Fibroblast of skin of right quadriceps (primary cell): ENCODE measurements at regions not wholly inside any gene's neighbourhood (a gene's known extent, or its start where the extent isn't known, plus 50 kb on each side); places are given as distances from the start of the nearest gene placed in this dataset.
"Not testable (repeated sequence)": the region's sequence is repeated elsewhere in the genome, so short reads cannot be mapped to it uniquely, and the experiment has no call there.

ENCODE experiments used
- DNase-seq: peaks from one replicate; pipeline ENCODE4 v3.0.0-alpha.2; 2013

DNA sequence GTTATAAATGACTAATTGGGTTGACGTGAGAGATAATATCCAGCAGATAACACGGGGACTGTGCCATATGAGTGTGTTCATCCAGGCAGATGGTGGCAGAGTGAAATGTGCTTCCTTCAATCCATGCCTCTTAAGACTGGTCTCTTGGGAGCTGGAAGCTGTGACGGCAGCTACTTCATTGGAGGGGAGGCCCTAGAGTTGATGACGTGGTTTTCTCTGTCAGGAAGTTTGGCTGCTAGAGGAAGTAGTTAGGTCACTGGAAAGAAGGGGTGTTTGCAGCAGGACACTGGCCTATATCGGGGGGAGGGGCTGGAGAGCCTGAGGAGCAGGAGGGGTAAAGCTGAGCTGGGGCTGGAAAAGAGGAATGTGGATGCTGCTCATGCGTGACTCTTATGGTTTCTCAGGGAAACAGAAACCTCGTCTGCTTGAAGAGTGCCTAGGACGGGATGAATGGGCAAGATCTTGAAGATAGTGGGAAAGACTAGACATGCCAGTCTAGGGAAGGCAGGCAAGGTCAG, 3051.6 kb downstream of the RPIA start:
- DNase-seq = not testable (repeated sequence)

DNA sequence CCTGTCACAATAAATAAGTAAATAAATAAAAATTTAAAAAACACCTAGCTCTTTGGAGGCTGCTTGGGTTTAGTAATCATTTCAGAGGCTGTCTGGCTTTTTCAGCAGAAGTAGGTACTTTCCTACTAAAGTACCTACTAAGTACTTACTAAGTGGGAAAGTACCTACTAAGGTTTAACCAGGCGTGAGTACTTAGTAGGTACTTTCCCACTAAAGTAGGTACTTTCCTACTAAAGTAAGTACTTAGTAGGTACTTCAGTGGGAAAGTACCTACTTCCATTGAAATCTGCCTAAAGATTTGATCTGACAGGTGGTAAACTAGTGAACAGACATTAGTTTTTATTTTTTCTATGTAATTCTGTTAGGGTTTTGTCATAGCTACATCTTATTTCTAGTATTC, 3052.4 kb downstream of the RPIA start:
- DNase-seq = not testable (repeated sequence)

DNA sequence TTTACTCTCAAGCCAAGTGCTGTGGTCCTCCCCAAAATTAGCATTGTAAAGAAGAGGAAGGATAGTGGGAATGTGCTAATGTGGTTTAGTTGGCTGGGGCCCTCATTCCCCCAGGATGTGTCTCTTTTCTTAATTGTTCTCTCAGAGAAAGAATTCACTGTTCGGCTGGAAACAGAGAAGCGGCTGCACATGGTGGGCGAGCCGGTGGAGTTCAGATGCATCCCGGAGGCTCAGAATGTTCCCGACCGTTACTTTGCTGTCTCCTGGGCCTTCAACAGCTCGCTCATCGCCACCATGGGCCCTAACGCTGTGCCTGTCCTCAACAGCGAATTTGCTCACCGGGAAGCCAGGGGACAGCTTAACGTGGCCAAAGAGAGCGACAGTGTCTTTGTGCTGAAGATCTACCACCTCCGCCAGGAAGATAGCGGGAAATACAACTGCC, 3053.2 kb downstream of the RPIA start:
- DNase-seq = not testable (repeated sequence)

DNA sequence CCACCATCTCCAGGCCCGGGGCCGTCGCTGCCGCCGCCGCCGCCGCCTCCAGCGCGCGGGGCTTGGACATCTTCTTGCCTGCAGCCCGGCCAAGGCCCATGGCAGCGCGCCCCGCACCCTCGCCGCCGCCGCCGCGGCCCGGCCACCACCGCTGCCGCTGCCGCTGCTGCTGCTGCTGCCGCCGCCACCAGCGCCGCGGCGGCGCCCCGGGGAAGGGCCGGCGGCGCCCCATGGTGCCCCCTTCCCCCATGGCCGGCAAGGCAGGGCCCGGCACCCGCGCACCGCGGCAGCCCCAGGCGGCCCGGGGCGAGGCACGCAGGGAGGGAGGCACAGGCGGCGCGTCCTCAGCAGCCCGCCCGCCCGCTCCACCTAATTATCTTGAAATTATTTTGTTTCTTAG, 3057.4 kb downstream of the RPIA start:
- DNase-seq = no peak

DNA sequence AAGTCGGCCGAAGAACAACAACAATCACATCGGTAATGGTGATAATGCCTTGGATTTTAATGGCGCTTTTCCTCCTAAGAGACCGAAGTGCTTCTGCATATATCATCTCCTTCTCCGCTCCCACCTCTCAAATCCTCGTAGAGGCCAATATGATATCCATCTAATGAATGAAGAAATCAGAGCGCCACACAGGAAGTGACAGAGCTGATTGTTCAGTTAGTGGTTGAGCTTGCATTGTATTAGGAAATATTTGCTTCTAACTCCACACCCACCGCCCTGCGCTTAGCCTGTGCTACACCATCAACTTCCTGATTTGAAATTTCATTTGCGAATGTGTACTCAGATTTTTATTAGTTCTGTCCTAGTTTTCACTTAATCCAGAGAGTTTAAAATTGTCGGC, 3058.2 kb downstream of the RPIA start:
- not testable (repeated sequence) for DNase-seq

DNA sequence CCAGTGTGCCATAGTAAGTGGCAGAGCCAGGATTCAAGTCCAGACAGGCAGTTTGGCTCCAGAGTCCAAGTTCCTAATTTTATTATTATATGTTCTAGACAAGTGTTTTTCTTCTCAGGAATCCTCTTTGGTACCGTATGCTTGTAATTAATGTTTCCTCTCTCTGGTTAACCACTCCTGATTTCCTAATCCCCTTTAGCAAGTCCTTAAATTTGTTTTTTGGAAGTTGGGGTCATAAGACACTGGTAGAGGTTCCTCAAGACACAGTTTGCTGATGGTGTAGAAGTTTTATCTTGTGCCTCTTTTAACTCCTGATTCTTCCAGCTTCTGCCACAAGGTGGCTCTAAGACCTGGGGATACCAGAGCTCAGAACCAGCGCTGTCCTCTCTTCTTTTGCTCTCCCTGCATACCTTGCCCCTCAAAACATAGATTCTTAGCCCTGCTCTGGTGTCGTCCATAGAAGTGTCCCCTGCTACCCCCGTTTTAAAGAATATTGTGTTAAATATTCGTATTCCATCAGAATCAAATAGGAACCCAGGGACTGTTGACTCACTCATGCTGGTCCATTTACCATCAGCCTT, 3068.0 kb downstream of the RPIA start:
- DNase-seq = not testable (repeated sequence)

DNA sequence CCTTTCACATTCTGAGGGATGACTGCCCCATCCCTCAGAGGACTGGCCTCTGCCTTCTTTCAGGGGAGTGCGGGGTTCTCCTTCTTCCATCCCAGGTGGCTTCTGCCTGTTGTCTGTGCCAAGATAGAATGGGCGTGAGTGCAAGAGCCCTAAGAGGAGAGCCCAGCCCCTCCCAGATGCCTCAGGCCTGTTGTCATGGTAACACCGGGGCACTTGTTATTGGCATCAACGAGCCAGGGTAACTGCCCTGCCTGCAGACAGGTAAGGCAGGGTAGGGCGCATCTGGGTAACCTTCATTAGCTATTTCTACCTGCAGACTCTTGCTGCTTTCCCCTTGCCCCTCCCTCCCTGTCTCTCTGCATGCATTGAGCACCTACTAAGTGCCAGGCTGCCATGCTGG, 3069.2 kb downstream of the RPIA start:
- DNase-seq = not testable (repeated sequence)

DNA sequence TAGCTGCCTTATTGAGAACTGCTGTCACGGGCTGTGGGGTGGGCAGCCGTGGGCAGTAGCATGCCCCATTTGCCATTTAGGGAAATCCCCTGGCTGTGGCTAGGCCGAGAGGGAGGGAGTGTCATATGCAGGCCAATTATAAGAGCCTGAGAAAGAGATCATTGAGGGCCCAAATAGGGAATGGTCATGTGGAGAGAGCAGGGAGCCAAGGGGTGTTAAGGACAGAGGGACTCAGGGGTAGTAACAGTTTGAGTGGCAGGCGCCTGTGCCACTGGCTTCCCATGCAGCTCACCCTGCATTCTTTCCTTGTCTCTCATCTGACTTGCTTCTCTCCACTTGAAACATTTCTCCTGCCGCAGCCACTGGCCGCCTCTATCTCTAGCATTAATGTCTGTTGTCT, 3070.8 kb downstream of the RPIA start:
- not testable (repeated sequence) for DNase-seq

DNA sequence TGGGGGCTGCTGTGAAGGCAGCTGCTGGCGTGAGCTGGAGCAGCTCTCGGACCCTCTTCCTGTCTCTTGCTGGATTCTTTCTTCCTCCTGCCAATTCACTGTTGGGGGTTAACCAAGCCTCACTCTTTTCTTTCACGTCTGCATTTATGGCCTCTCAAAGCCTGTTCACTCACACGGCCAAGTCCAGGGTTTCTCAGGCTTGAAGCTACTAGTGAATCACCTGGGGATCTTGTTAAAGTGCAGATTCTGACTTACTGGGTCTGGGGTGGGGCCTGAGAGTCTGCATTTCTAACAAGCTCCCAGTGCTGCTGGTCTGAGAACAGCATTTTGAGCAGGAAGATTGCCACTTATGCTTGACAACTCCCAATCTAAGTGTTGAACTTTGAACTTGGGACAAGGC, 3072.2 kb downstream of the RPIA start:
- DNase-seq = not testable (repeated sequence)

DNA sequence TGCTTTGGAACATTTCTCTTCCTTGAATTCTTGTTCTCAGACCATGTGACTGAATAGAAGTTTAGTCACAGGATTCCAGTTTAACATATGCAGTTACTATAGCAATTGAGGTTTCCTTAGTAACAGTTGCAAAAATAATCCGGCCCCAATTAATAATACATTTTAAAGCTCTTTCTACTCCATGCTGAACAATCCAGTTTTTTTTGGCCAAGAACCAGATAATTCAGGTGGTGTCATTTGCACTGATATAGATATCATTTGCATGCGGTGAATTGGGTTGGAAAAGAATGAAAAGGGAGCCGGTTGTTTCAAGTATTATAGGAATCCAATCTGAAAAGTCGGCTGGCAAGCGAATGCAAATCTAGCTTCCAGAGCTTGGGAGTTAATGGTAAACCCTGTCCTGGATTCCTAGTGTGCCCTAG, 3073.1 kb downstream of the RPIA start:
- peak; percentile 37 for DNase-seq

DNA sequence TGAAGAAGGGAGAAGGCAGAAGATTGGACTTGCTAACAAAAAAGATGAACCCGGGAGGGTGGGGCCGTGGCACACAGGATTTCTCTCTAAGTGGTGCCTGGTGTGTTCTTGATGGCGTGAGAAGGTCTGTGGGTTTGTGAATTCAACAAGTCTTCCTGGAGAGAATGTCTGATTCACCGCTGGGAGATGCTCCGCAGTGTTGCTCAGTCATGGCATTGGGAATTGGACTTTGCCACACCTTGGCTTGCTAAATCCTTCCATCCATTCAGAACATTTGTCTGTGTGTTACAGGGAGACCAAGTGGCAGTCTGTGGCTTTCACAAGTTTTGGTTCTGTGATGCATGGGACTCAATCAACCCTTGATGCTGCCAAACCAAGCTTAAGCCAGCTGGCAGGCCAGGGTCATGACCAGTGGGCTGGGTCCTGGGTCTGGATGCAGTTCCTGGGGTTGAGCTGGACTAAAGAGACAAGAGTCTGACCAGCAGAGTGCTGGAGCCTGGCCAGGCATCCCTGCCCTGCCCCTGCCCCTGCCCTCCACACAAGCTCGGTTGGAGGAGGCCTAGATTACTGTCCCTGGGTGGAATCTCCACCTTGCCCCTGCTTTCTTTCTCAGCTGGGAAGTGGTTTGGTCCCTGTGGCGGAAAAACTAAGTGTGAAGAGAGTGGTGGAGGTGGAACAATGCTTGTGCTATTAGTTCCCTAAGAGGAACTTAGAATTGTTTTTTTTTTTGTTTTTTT, 3073.7 kb downstream of the RPIA start:
- DNase-seq = not testable (repeated sequence)

DNA sequence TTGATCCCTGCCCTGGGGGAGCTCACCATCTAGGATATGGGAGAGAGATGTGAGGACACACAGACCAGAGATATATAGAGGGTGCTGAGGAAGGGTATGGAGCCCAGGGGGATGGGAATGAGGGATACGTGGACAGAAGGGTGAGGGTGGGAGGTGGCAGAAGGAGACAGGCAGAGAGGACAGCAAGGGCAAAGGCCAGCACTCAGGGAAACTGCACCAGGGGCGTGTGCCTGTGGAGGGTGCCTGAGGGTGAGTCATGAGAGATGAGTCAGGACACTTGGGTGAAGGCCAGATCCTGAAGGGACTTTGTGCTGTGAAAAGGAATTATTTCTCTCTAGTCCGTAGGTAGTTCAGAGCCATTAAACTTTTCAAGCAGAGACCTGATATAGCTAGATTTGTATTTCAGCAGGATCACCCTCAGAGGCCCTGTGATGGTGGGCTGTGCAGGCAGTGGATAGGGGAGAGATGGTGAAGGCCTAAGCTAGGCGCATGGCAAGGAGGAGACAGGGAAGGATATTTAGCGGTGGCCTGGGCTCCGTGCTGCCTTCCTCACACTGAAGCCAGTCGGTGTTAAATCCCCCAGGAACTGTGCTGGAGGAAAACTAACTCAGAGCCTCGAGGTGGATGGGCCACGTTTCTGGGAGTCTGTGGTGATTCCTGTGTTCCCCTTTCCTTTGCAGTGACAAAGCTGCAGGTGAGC, 3075.0 kb downstream of the RPIA start:
- DNase-seq = peak; percentile 75

DNA sequence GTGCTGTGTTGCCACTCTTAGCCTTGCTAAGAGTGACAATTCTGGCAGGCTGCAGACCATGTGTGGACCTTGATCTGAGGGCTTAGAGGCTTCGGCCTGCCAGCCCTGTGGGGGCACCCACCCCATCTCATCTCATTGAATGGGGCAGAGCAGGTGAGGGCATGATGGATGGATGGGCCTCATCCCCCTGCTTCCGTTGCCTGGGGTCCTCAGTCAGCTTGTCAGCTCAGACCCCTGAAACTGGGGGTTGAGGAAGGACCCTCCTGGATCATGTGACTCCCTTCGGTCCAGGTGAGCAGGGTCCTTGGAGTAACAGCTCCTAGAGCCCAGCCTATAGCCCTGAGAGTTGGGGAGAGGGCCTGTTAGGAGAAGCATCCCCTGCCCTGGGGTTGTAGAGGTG, 3076.8 kb downstream of the RPIA start:
- not testable (repeated sequence) for DNase-seq

DNA sequence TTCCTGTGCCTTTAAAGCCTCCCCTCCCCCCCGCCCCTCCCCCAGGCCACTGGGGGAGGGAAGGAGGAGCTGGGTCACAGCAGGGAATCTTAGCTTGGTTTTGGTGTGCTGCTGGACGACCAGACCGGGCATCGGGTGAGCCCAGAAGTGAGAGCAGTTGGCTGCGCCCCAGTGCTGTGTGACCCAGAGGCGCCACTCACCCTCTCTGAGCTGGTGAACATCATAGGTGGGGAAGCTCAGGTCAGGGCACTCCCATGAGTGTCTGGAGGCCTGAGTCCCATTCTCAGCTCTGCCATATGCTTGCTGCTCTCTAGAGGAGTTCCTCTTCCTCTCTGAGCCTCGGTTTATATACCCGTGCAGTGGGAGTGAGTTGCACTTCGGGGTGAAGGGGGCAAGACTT, 3077.5 kb downstream of the RPIA start:
- DNase-seq = not testable (repeated sequence)

DNA sequence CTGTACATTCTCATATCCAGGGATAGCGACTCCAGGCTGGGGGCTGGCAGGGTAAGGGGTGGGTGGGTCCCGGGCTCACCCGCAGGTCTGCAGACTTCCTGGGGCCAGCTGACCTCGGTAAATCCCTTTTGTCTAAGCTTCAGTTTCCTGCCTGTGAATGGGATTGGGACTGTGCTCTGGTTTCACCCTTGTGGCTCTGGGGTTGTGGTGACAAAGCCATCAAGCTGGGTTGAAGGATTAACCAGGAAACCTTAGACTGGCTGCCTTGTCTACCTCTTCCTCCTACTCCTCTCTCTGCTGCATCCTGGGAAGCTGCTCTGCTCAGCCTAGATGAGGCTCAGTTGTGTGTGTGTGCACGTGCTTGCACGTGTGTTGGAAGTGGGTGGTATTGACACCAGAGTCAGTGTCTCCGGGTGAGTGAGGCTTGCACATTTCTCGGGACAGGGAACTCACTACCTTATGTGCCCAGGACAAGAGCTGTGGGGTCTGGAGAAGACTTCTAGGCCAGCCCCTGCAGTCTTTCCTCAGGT, 3078.6 kb downstream of the RPIA start:
- not testable (repeated sequence) for DNase-seq

DNA sequence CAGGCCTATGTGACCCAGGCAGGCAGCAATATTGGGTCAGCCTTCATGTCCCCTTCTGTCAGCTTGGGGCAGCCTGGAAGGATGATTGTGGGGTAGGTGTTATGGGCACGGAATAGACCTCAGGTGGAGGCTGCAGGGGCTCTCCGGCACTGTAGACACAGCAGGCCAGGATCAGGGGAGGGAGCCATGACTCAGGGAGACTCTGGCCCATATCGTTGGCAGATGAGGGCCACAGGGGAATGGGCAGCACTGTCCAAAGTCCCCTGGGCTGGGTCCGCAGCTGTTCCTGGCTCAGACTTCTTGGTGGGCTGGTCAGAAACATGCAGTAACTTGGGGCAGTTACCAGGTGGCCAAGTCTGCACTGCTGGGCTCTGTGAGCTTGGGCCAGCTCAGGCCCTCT, 3080.1 kb downstream of the RPIA start:
- not testable (repeated sequence) for DNase-seq

DNA sequence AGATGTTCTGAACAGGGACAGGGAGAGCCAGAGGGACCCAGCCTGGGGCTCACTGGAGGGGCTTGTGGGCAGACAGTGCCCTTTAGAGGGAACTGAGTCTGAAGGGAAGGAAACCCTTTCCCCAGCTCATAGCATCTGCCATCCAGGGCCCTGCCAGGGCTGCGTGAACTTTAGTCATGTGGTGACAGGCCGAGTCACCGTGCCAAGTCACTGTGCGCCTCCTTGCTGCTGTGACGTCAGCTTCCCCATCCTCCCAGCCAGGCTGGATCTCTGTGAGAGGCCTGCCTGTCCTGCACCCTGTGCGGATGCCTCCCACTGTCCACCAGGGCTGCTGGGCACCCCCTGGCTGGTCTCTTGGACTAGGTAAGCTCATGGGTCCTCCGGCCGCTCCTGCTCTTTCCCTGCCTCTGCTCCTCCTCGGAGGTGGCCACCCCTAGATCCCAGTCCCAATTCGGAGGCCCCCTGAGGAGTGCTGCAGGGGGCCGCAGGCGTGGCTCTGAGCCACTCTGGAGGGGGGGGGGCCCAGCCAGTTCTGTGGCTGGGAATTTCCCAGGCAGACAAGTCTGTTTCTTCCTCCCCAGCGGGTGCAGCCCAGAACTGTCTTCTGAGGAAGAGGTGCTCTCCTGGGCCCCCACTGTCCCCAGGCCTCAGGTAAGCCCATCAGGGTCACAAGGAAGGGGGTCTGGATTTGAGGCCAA, 3080.9 kb downstream of the RPIA start:
- not testable (repeated sequence) for DNase-seq

DNA sequence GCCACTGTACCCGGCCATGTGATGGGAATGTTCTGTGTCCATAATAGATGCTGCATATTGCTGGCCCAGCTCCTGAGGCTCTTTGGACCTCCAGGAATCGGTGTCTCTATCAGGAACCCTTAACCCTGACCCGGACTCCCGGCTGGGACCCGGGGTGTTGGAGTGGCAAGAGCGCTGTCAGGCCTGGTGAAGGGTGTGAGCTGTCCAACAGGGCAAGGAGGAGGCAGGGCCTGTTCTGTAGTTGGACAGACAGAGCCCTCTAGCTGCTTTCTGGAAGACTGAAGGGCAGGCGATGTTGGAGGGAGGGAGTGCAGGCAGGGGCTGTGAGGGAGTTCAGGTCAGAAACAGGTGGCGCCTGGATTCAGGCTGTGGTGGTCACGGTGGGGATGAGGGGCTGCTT, 3082.3 kb downstream of the RPIA start:
- not testable (repeated sequence) for DNase-seq

DNA sequence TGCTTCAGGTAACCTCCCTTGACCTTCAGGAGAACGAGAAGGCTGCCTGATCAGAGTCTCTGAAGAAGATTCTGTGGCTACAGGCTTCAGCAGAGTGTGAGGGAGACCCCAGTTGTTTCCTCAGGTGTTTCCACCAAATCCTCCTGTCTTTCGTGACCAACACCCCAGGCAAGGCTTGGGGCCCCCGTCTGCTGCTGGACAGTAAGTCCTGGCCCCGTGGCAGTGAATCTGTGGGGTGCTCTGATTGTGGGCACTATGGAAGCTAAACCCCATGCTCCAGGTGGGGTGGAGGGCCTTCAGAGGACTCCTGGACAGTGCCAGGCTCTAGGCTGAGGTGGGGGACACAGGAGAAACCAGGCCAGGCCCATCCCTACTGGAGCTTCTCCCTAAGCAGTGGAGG, 3083.7 kb downstream of the RPIA start:
- DNase-seq = not testable (repeated sequence)

DNA sequence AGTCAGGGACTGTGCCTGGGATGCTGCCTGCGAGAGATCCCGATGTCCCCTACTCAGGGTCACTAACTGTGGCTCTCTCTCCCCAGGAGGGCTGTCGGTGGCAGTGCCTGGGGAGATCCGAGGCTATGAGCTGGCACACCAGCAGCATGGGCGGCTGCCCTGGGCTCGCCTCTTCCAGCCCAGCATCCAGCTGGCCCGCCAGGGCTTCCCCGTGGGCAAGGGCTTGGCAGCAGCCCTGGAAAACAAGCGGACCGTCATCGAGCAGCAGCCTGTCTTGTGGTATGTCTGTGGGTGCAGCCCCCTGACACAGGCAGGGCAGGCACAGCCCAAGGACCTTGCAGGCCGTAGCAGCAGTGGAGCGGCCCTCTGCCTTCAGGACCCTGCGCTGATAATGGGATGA, 3088.9 kb downstream of the RPIA start:
- DNase-seq = not testable (repeated sequence)

DNA sequence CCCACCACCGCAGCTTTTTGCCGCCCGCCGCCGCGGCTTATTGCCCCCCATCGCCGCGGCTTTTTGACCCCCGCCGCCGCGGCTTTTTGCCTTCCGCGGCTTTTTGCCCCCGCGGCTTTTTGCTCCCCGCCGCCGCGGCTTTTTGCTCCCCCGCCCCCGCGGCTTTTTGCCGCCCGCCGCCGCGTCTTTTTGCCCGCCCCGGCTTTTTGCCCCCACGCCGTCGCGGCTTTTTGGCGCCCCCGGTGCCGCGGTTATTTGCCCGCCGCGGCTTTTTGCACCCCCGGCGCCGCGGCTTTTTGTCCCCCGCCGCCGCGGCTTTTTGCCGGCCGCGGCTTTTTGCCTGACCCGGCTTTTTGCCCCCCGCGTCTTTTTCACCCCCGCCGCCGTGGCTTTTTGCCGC, 3061.8 kb upstream of the TEKT4 start:
- DNase-seq = not testable (repeated sequence)
